Ovary (tissue), 7 donors: ENCODE measurements at regions not wholly inside any gene's neighbourhood (a gene's known extent, or its start where the extent isn't known, plus 50 kb on each side); places are given as distances from the start of the nearest gene placed in this dataset.

Experiments
- DNase-seq, 5 donors: peaks; one replicate each; pipeline ENCODE4 v3.0.0-alpha.2; 2019 to 2020
- H3K27ac ChIP-seq, 2 donors: fragments of 200-600 bp; one replicate each; pipeline versions ENCODE4 v1.5.1 to v1.8.0; 2019 to 2022
- H3K27me3 ChIP-seq: fragments of 200-600 bp; one replicate; pipeline ENCODE4 v1.8.0; 2022
- H3K36me3 ChIP-seq: fragments of 200-600 bp; sonication (generic); one replicate; pipeline ENCODE4 v1.5.1; 2019
- H3K4me1 ChIP-seq: one replicate; pipeline ENCODE4 v1.8.1; 2013; ENCODE audit warnings: mild to moderate bottlenecking, moderate library complexity; ENCODE audit not compliant: insufficient read depth
- H3K4me3 ChIP-seq: fragments of 200-600 bp; sonication (generic); one replicate; pipeline ENCODE4 v1.5.1; 2017
- H3K9me3 ChIP-seq, 2 donors: fragments of 200-600 bp in 1 of 2; sonication (generic) in 1 of 2; one replicate each; pipeline versions ENCODE4 v1.5.1 to v1.8.1; 2013 to 2019; ENCODE audit warnings: mild to moderate bottlenecking in 1 of 2, moderate library complexity in 1 of 2
- EP300 ChIP-seq: sonication (generic); formaldehyde crosslinking; IDR thresholded peaks from one replicate; pipeline ENCODE4 v1.6.1; 2017; ENCODE audit warnings: antibody characterized with exemption
- POLR2A ChIP-seq: fragments of 450-650 bp; IDR thresholded peaks from one replicate; pipeline ENCODE4 v1.6.1; 2017; ENCODE audit warnings: antibody characterized with exemption, mild to moderate bottlenecking, moderate library complexity
- WGBS, 3 donors: extraction: QIAGEN DNeasy Blood & Tissue Kit in 1 of 3; methylation state at CpG; one replicate each; pipeline versions ENCODE4 v1.1.5 to v1.1.7; 2013 to 2017; 5-methylcytosine and 5-hydroxymethylcytosine counted together
- intact Hi-C, 4 donors: fragments of 100-400 bp; cut with DNase I; formaldehyde crosslinking; loops; one replicate each; pipeline versions ENCODE4 v1.11.0 to v1.15.1; 2022 to 2023
- TF ChIP-seq, protein P1 (sequence below), 3 donors: fragments of 450-650 bp in 2 of 3; fragments of 200-600 bp in 1 of 3; IDR thresholded peaks; one replicate each; pipeline versions ENCODE4 v1.5.1 to v1.8.0; 2016 to 2022; ENCODE audit warnings: antibody characterized with exemption in 3 of 3, mild to moderate bottlenecking in 1 of 3
- donor health status: DM: no; HTN: no; CAD: no; lungs with moderate emphysema.
- donor health status: DM: no; HTN: no; CAD: no.
- donor health status: Bipolar disorder and iron deficiency.
- donor health status: DM: no; HTN: no; CAD: no.
- donor health status: DM: yes; HTN: yes; CAD: no.

DNA sequence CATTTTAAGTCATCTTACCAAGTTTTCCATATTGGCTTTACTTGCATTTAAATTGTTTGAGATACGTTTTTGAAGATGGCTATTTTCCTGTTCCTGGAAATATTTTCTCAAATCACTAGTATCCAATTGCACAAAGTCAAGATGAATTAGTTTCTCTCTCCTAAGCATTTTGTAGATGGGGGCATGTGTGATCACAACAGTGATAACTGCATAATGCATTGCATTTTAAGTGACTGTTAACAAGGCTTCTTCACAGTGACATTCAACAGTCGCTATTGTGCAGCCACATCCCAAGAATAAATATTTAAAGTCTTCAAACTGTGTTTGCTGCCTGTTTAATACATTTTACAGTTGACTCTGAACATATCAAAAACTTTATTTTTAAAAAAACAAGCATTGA lies 694.2 kb upstream of the CDH7 start:
- no peak overlapping the region for H3K27ac ChIP-seq
- no peaks in the 10 kb centered on the region for H3K36me3 ChIP-seq
- intact Hi-C loops: no loop called here
- H3K9me3 ChIP-seq: no peaks in the 10 kb centered on the region
- no peaks in the 10 kb centered on the region for H3K27me3 ChIP-seq
- TF ChIP-seq POLR2A (no peak), EP300 (no peak)
- TF ChIP-seq, protein P1, sequence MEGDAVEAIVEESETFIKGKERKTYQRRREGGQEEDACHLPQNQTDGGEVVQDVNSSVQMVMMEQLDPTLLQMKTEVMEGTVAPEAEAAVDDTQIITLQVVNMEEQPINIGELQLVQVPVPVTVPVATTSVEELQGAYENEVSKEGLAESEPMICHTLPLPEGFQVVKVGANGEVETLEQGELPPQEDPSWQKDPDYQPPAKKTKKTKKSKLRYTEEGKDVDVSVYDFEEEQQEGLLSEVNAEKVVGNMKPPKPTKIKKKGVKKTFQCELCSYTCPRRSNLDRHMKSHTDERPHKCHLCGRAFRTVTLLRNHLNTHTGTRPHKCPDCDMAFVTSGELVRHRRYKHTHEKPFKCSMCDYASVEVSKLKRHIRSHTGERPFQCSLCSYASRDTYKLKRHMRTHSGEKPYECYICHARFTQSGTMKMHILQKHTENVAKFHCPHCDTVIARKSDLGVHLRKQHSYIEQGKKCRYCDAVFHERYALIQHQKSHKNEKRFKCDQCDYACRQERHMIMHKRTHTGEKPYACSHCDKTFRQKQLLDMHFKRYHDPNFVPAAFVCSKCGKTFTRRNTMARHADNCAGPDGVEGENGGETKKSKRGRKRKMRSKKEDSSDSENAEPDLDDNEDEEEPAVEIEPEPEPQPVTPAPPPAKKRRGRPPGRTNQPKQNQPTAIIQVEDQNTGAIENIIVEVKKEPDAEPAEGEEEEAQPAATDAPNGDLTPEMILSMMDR (IDR thresholded peaks at IDR 0.05): no peak
- no peaks in the 10 kb centered on the region for H3K4me1 ChIP-seq
- DNase-seq: no peak
- WGBS, 3 donors: 89 to 92% (median 91%) methylated on average over 2 of the region's 2 CpGs
- no peak overlapping the region for H3K4me3 ChIP-seq

- H3K36me3 ChIP-seq: no peaks in the 10 kb centered on the region
- 84 to 86% (median 84%) methylated on average over 3 of the region's 3 CpGs for WGBS, 3 donors
These were observed 701.2 kb upstream of the CDH7 start for GRCh38 chr18:65049586-65049985.

GRCh38 chr18:65039578-65039977 lies 711.2 kb upstream of the CDH7 start:
- H3K9me3 ChIP-seq: no peaks in the 10 kb centered on the region
- H3K36me3 ChIP-seq: no peaks in the 10 kb centered on the region
- intact Hi-C loops: no loop called here
- no peak for DNase-seq
- no peak overlapping the region for H3K27ac ChIP-seq
- 91 to 93% (median 92%) methylated on average over 4 of the region's 4 CpGs for WGBS, 3 donors
- TF ChIP-seq POLR2A (no peak), EP300 (no peak)
- TF ChIP-seq, protein P1 (IDR thresholded peaks at IDR 0.05): no peak
- no peaks in the 10 kb centered on the region for H3K27me3 ChIP-seq
- H3K4me1 ChIP-seq: peaks cover 2% of the 10 kb centered on the region
- no peak overlapping the region for H3K4me3 ChIP-seq

More at GRCh38 chr18:65049586-65049985, 701.2 kb upstream of the CDH7 start:
- TF ChIP-seq EP300: no peak
- no peak for TF ChIP-seq POLR2A
- TF ChIP-seq, protein P1 (IDR thresholded peaks at IDR 0.05): no peak
- no peak overlapping the region for H3K27ac ChIP-seq
- H3K27me3 ChIP-seq: no peaks in the 10 kb centered on the region
- intact Hi-C loops: no loop called here
- H3K4me3 ChIP-seq: no peak overlapping the region
- no peaks in the 10 kb centered on the region for H3K4me1 ChIP-seq
- H3K9me3 ChIP-seq: no peaks in the 10 kb centered on the region
- DNase-seq: no peak

DNA sequence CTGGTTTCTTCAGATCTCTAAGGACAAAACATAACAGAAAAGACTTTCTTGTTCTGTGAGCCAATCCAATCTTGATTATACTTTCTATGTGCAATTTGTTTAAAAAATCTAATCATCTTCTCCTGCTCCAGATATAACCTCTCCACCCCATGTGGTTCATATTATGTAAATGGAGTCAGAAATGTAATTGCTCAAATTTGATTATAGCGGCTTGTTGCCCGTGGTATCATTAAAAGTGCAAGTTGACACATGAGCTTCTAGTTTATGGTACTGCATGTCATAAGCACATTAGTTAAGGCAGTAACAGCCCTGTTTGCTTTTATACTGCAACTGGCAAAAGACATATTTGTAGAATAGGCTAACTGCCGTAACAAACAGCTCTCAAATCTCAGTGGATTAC lies 715.1 kb upstream of the CDH7 start:
- 18 to 54% (median 34%) methylated on average over 3 of the region's 3 CpGs for WGBS, 3 donors
- TF ChIP-seq POLR2A: no peak
- no peak for TF ChIP-seq EP300
- TF ChIP-seq, protein P1 (IDR thresholded peaks at IDR 0.05): no peak
- Histone ChIP-seq H3K36me3 (no peaks in the 10 kb centered on the region), H3K4me3 (no peak overlapping the region), H3K27ac (no peak overlapping the region), H3K4me1 (peaks cover 2% of the 10 kb centered on the region), H3K9me3 (no peaks in the 10 kb centered on the region), H3K27me3 (no peaks in the 10 kb centered on the region)
- intact Hi-C loops: no loop called here
- no peak for DNase-seq

GRCh38 chr18:65025756-65026155 lies 725.1 kb upstream of the CDH7 start:
- no peak for TF ChIP-seq EP300
- TF ChIP-seq, protein P1 (IDR thresholded peaks at IDR 0.05): no peak
- TF ChIP-seq POLR2A: no peak
- intact Hi-C loops: no loop called here
- Histone ChIP-seq H3K27me3 (no peaks in the 10 kb centered on the region), H3K27ac (no peak overlapping the region), H3K9me3 (no peaks in the 10 kb centered on the region), H3K4me1 (no peaks in the 10 kb centered on the region), H3K36me3 (no peaks in the 10 kb centered on the region), H3K4me3 (no peak overlapping the region)
- DNase-seq: no peak
- WGBS, 3 donors: 66 to 80% (median 78%) methylated on average over 2 of the region's 2 CpGs
